Upper lobe of left lung (tissue), 4 donors: ENCODE measurements at regions not wholly inside any gene's neighbourhood (a gene's known extent, or its start where the extent isn't known, plus 50 kb on each side); places are given as distances from the start of the nearest gene placed in this dataset.

ENCODE experiments used
- CTCF ChIP-seq, 6 experiments: fragments of 450-650 bp in 4 of 6; fragments of 200-600 bp in 2 of 6; sonication (generic) in 2 of 6; IDR thresholded peaks; one replicate each; pipeline ENCODE4 v1.5.1; 2016 to 2019; ENCODE audit warnings: antibody characterized with exemption in 6 of 6
- POLR2A ChIP-seq, 4 donors: fragments of 450-650 bp; IDR thresholded peaks; one replicate each; pipeline ENCODE4 v1.5.1; 2016 to 2017; ENCODE audit warnings: antibody characterized with exemption in 4 of 4, mild to moderate bottlenecking in 2 of 4
- POLR2AphosphoS5 ChIP-seq, 2 donors: sonication (generic); formaldehyde crosslinking; IDR thresholded peaks; one replicate each; pipeline ENCODE4 v1.5.1; 2017; ENCODE audit warnings: antibody characterized with exemption in 2 of 2

GRCh38 chr20:7399575-7399974 lies 540.7 kb downstream of the HAO1 start:
- TF ChIP-seq CTCF (IDR thresholded peaks at IDR 0.05), result no peak
- no peak for TF ChIP-seq POLR2A (IDR thresholded peaks at IDR 0.05)
- TF ChIP-seq POLR2AphosphoS5 (IDR thresholded peaks at IDR 0.05), result no peak
